GM19395 (cell line): ENCODE measurements at regions not wholly inside any gene's neighbourhood (a gene's known extent, or its start where the extent isn't known, plus 50 kb on each side); places are given as distances from the start of the nearest gene placed in this dataset.

Experiments
- ATAC-seq: cut with Tn5 transposase; IDR thresholded peaks from one replicate; pipeline ENCODE4 v1.9.1; 2021; ENCODE audit warnings: mild to moderate bottlenecking, moderate library complexity; ENCODE audit not compliant: unreplicated experiment

DNA sequence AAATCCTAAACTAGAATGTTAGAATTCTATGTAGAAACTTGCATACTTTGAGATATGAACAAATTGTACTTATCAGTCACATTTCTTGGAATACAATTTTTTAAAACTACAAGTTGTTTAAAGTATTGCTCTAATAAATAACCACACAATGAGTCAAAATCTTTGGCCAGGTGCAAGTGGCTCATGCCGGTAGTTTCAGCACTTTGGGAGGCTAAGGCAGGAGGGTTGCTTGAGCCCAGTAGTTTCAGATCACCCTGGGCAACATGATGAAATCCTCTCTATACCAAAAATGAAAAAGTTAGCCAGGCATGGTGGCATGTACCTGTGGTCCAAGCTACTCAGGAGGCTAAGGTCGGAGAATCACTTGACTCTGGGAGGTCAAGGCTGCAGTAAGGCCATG, 257.8 kb downstream of the COX7C start:
- no peak for ATAC-seq

DNA sequence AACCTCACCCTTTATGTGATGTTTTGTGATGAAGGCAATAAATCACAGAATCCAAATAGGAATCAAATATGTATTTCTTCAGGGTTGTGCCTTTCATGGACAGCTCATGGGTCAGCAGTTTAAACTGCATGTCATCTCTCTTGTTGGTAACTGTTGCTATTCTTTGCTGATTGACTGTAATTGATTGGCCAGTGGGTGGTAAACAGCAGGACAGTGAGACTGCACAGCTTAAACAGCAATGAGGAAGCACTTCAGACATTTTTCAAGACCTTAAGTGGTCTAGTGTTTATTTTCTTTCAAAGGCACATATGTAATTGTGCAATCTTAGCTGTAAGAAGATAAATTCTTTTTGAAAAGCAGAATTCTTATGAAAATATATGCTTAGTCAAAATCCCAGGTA, 260.5 kb downstream of the COX7C start:
- ATAC-seq: no peak

DNA sequence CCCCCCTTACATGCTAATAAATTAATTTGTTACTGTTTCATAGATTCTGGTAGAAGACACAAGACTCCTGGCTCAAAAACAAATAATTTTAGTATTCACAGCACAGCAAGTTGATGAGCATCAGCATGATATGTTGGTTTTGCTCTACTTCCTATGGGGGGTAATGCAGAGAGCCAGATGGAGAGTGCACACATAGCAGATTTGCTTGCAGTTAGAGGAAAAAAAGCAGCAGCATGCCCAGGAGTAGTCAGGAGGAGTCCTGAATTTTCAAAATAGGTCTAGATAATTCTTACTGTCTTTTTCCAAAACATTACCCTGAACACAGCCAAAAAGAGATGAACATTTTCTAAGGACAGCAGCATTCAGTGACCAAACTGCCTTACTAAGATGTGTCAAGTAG, 261.3 kb downstream of the COX7C start:
- ATAC-seq: no peak

DNA sequence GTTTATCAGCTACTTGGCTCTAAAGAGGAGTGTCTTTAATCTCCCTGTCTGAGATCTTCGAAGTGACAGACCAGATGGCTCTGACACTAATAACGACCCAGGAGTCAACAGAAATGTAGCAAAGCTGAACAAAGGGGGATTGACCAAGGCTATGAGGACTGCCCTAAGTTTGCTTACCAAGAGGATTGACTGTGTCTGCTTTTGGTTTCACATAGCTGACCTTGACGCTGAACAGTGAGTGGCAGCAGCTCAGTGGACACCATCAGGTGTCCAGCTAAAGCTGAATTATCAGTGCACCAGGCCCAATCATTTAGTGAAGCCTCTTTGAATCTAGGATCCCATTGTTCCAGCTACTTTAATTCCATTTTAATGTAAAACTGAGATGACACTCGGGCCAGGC, 262.6 kb downstream of the COX7C start:
- ATAC-seq: no peak

DNA sequence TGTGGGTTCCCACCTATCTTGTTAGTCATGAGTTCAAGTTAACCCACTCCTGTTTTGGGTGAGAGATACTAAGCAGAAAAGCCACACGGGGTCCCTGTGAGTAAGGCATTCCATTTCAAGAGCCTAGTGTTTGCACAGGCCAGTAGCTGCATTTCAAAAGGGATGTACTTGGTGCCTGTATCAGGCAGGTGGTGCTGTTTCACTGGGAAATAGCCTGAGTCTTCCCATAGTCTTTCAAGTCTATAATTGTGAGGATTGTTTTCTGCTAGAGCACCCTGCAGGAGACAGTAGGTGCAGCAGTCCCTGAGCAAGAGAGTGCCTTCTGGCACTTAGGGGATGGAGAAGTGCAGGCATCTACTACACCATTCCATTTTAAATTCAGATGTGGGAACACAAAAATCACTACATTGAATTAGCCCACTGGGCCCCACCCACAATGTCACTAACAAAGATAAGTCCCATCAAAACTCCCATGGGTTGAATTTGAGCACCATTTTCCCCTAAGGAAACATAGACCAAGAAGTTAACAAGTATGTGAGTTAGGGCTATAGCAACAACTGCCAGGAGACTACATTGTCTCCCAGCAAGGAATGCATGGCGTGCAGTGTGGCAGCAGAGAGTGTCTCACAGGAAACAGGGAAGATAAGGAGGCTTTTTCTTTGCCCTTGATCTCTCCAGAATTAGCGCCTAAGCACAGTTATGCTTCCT, 263.2 kb downstream of the COX7C start:
- ATAC-seq: peak; percentile 94

DNA sequence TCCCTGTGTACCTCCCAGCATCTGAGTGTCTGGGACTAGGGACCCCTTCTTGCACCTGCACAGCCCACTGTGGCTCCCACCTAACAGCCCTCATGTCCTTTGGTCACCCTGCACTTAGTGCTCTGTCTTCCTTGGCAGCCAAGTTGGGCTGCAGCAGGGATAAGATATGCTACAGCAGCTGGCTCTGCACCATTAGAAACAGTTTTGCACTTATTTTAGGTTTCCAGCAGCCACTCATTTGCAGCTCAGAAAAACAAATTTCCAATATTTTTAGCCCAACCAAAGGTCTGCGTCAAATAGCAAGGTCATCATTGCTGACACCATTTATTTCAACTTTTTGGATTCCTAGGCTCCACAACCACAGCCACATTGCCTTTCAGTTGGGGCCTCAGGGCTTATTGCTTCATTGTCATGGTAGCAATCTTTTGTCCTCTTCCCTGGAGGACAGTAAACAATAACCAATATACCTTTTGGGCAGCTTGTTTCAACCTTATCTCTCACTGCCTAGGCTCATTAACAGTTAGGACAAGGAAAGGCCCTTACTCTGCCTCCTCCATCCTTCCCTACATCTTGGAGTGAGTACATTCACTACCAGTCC, 263.9 kb downstream of the COX7C start:
- ATAC-seq: no peak

DNA sequence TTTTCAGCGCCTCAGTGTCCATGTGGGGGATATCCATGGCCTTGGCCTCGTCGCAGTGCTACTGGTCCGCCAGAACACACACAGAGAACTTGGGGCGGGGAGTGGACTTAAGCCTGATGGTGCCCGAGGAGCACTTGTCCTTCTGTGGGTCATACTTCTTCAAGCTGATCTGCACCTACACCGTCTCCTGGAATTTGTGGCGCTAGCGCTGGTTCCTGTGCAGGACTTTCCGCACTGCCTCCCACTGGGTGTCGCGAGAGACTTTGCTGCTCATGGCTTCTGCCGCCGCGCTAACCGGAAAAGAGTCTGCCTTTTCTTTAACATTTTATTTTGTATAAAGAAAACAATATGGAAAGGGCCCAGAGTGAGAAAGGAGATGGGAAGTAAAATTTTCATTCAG, 266.9 kb downstream of the COX7C start:
- ATAC-seq: no peak

DNA sequence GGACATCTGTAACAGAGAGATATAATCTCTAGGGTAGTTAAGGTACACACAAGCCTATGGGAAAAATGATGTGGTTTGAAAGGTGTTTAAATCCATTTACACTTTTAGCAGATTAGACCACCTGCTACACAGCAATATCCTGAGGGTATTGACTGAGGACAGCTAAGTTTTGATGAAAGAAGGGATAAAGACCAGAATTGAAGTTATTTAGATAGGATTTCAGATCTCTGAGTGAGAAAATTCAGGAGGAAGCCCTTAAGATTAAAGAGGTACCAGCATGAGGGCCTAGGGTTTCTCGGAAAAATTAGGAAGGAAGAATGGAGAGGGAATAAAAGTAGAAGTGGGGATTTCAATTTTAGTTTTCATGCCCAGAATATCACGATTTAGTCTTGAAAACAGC, 267.3 kb downstream of the COX7C start:
- no peak for ATAC-seq

DNA sequence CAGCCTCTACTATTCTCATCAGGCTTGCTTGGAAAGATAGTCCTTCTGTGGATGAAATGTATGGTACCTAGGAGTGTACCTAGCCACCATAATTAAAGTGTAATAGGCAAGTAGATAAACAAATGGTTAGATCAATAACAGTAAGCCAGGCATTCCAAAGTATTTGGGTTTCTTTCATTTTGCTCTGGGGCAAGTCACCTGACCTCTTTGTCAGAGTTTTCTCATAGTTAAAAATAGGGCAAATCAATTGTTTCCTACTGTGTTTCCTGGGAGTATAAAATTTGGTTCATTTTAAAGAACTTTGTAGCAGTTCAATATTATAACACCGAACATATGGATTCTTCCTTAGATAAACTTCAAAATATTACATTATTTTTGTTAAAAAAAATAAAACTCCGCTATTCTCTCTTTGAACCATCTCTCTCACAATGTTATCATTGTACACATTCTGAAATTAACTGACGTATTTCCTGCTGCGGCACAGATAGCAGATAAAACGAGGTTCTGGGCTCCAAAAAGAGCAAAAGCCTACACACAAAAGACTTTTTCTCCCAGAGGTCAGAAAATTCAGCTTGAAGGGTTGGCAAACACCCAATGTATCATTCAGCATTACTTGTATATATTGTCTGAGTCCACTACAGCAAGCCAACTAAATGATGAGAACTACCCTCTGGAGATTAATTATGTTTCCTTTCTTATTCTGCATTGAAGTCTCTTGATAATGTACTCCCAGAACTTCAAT, 267.9 kb downstream of the COX7C start:
- ATAC-seq: no peak

DNA sequence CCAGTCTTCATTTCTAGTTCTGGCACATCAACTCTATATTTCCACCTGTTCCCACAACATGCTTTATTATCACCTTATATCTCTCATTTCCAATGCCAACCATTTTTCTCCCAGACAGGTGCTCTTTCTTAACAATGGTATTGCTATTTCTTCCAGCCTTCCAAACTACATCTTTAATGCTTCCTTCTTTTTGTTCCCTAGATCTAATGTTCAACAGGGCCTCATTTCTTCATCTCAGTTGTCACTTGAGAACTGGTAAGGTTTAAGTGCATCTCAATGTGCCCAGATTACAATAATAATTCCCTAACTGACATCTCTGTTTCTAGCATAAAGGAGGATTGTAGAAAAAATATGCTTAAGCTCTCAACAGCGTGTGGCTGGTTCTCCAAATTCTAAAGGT, 272.6 kb downstream of the COX7C start:
- no peak for ATAC-seq

DNA sequence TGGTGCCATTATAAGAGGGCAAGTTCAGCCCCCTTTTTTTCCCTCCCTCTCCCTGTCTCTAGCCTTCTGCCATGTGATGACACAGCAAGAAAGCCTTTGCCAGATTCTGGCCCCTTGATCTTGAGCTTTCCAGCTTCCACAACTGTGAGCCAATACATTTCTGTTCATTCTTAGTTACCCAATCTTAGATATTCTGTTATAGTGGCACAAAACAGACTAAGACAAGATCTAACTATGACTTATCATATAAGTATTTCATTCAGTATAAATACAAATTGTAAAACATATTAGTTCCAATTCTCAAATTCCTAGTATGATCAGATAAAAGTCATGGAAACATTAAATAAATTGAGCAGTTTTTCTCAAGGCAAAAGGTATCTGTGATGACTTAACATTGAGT, 276.3 kb downstream of the COX7C start:
- no peak for ATAC-seq

DNA sequence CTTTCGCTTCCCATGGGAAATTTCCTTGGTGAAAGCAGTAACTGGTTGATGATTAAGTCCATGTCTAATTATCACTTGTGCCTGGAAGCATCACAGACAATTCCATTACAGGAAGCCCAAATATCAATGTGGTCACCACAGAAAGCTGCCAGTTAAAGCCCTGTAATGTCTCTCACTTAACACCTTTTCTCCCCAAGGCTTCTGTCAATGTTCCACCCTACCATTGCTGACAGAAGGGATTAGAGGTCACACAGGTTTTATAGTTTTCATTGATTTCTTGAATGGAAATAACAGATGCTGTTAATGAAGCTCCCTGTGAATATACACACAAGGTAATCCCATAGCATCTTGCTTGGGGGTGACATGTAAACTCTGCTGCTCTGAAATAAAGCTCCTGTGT, 279.2 kb downstream of the COX7C start:
- ATAC-seq: no peak

DNA sequence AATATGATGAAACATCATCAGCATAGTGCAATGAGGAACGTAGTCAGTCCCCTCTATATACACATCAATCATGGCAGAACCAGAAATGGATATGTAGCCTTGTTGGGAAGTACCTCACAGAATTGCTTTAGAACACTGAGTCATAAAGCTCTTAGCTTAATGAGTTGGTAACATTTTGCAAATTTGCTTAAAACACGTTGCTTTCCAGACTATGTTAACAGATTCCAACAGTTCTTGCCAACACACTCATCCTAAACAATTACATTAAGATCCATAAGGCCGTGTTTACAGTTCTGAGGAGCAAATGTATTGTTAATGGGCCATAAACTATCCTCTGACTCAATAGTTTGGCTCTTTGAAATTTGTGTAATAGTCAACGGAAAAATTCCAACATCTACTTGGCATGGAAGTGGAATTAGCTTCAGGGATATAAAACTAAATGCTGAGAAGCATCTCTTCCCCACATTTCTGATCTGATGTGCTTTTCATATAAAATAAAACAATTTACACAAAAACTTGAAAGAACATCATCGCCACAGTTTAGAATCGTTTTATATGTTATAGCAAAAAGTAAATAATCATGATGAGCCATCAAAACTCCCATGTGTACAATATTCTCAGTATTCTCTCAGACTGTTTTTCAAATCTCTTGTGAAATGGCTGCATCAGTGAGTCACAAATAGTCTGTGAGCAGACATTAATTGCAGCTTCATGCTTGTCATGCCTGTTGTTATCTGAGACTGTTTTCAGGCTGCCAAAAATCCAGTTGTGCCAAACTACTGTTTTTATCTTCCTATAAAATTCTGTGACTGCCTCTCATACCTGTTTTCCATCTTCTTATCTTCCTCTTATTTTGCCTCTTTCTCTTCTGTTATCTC, 291.9 kb downstream of the COX7C start:
- no peak for ATAC-seq

DNA sequence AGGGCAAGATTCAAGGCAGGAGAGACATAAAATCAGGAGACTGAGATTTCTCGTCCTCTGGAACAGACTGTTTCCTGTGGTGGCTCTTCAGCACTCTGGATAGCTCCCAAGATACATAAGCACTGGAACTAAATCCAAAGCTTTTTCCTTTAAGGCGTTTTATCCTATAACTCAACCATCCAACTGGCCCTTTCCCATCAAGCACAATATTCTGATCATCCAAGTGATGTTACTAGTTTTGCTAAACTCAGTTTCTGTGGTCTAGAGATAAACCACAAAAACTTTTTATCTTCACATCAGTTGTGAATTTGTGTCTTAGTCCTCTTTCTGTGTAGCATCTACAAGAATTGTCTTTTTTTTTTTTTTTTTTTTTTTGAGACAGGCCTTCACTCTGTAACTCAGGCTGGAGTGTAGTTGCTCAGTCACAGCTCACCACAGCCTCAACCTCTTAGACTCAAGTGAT, 299.4 kb downstream of the COX7C start:
- no peak for ATAC-seq

DNA sequence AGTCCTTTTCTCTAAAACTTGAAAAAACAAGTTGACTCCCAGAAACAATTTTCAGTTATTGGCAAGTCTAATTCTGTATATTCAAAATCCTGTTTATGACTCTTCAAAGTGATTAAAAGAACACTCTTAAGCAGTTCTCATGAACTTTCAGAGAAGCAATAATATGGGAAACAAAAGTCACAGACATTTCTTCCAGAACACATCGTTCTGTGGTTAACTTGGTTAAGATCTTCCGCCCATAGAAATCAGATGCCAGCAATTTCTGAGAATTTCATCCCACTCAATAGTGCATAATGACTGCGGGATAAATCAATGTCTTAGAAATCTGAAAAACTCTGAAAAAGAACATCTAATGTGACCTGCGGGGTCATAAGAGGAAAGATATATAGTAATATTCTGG, 300.5 kb downstream of the COX7C start:
- no peak for ATAC-seq

DNA sequence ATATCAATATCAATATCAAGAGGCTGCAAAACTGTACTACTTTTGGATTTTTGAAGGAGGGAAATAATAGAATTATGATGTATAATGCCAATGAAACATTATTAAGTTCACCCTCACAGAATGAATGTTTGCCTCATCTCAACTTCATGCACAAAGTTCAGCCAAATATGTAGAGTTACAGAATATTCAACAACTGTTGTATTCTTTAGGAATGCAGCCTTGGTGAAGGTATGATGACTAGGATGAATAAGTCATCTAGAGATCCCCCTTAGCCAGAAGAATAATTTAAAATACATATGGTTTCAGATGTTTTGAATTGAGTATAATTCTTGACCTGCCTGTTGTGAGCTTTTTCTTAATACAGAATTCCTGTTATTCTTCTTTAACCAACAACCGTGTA, 308.3 kb downstream of the COX7C start:
- ATAC-seq: no peak

DNA sequence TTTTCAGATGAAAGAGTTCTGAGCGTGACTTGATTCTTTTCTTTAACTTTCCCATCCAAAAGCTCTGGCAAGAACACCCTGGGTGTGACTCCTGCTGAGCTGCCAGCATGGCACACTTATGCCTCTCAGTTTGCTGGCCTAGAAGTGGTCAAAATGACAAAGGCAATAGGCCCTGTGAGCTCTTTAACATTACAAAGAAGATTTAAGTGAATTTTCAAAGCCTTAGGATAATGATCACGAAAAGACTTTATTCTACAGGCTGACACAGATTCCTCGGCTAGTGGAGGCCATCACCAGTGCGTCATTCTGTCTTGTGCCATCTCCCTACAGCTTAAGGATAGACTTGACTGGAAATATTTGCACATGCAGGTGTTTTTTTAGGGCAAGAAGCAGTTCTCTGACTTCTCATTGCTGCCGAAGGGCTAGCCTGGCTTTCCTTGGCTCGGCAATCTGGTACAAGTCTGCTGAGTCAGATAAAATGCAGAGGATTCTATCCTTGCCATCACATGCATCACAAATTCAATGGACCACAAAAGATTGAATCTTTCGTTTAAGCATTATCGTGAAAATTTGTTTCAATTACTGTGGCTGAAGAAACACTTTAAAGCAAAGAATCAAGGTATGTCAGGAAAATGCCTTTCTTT, 311.5 kb downstream of the COX7C start:
- no peak for ATAC-seq

DNA sequence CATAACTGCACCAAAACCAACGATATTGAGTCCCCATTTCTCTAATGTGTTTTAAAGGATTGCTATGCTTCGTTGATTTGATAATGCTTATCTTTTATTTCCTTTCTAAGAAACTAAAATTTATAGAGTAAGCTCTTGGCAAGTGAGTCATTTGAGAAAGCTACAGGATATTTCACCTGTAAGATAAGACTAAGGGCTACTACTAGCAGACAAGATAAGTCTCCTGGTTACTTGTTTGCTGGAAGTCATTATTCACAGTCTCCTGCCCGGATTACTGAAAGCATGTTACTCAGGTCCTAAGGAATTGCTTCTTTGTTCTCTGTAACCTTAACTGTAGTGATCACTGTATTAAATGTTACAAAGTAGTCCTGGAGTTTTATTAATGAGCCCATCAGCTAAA, 315.9 kb upstream of the RASA1 start:
- no peak for ATAC-seq

DNA sequence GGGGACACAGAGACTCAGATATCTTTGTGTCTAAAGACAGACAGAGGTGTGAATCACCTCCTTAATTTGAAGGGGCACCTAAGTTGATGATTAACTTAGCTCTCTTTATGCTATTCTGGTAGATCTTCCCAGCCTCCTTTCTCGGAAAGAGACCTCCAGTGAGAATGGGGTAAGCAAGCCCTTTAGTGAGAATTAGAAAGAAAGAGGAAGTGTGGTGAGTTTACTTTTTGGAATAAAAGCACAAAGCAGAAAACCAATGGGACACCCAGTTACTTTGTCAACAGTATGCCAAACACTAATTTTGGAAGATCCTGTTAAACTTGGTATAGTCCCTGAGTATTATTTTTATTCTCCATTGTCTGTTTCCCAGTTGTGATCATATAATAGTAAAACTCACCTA, 302.8 kb upstream of the RASA1 start:
- no peak for ATAC-seq

DNA sequence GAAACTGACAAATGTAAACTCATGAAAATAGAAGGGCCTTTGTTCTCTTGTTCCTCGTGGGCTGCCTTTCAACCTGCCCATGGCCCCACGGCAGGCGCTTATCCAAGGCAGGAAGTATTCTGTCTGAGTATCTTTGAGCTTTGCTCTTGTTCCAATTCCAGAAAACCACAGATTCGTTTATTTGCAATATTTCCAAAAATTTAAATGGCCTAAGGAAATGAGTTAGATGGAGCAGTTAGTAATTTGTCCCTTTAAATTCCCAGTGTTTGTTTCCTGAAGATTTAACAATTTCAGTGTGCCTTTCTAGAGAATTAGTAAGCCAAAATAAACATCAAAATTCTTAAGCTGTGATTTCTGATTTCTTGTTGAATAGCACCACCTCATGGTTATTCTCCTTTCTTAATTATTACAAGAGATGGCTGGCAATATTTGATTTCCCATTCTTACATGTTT, 299.4 kb upstream of the RASA1 start:
- no peak for ATAC-seq

DNA sequence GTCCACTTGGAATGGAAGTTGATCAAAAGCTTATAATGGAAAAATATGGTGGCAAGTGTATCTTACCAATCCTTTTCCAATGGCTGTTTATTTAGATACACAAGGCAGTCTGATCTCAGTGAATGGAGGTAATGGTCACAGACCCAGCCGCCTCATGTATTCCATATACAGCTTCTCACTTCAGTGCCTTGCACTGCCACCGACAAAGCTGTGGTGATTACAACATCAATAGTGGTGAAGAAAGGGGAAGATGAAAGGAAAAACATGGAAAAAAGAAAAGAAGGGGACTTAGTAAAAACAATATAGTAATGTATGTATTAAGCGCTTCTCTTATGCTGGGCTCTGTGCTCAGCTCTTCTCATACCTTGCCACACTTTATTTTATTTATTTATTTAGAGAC, 297.3 kb upstream of the RASA1 start:
- no peak for ATAC-seq
